GM18499 (cell line): ENCODE measurements at regions not wholly inside any gene's neighbourhood (a gene's known extent, or its start where the extent isn't known, plus 50 kb on each side); places are given as distances from the start of the nearest gene placed in this dataset.
A peak's percentile ranks its signal among the peaks of the same experiment; 100 is the strongest.
"Not testable (repeated sequence)": the region's sequence is repeated elsewhere in the genome, so short reads cannot be mapped to it uniquely, and the experiment has no call there.

Source experiments
- ATAC-seq: cut with Tn5 transposase; IDR thresholded peaks from one replicate; pipeline ENCODE4 v1.9.1; 2021; ENCODE audit warnings: moderate number of reproducible peaks; ENCODE audit not compliant: insufficient read depth, unreplicated experiment

GRCh38 chr6:27854421-27854820, 57.8 kb downstream of the OR2B2 start:
- no peak for ATAC-seq

- ATAC-seq: no peak
Measured at GRCh38 chr6:27851440-27851839, 60.8 kb downstream of the OR2B2 start.

- not testable (repeated sequence) for ATAC-seq
Measured at GRCh38 chr6:27849001-27849400, 63.2 kb downstream of the OR2B2 start.

GRCh38 chr6:27847706-27848105, 64.5 kb downstream of the OR2B2 start:
- ATAC-seq: no peak

- no peak for ATAC-seq
Measured at GRCh38 chr6:27840572-27840971, 71.6 kb downstream of the OR2B2 start.

- ATAC-seq: no peak
Measured at GRCh38 chr6:27839626-27840475, 72.3 kb downstream of the OR2B2 start.

- no peak for ATAC-seq
Measured at GRCh38 chr6:27838945-27839625, 73.1 kb downstream of the OR2B2 start.

- ATAC-seq: peak; percentile 60
Measured at GRCh38 chr6:27838058-27838944, 73.9 kb downstream of the OR2B2 start.

- ATAC-seq: no peak
Measured at GRCh38 chr6:27837625-27838057, 74.6 kb downstream of the OR2B2 start.

GRCh38 chr6:27836783-27837624, 75.2 kb downstream of the OR2B2 start:
- ATAC-seq: no peak

- no peak for ATAC-seq
Measured at GRCh38 chr6:27836141-27836782, 75.9 kb downstream of the OR2B2 start.

- no peak for ATAC-seq
Measured at GRCh38 chr6:27834879-27835549, 77.2 kb downstream of the OR2B2 start.

- no peak for ATAC-seq
Measured at GRCh38 chr6:27834384-27834783, 77.8 kb downstream of the OR2B2 start.

- ATAC-seq: peak; percentile 43
Measured at GRCh38 chr6:27831434-27832081, 80.6 kb downstream of the OR2B2 start.

GRCh38 chr6:27830600-27831433, 81.4 kb downstream of the OR2B2 start:
- peak; percentile 38 for ATAC-seq

GRCh38 chr6:27830212-27830599, 82.0 kb downstream of the OR2B2 start:
- ATAC-seq: no peak

- ATAC-seq: no peak
Measured at GRCh38 chr6:27829453-27830211, 82.6 kb downstream of the OR2B2 start.
